SH-SY5Y (cell line): ENCODE measurements at regions not wholly inside any gene's neighbourhood (a gene's known extent, or its start where the extent isn't known, plus 50 kb on each side); places are given as distances from the start of the nearest gene placed in this dataset.

Experiments used
- GATA2 ChIP-seq: IDR thresholded peaks from 2 replicates; pipeline ENCODE4 v1.6.1; 2011; ENCODE audit warnings: mild to moderate bottlenecking, low read depth, low read length
- GATA3 ChIP-seq: IDR thresholded peaks from 2 replicates; pipeline ENCODE4 v1.6.1; 2011; ENCODE audit warnings: low read depth, mild to moderate bottlenecking, low read length, moderate library complexity

- TF ChIP-seq GATA2 (no peak), GATA3 (no peak)
Measured at GRCh38 chr4:114417214-114417613, 181.4 kb upstream of the UGT8 start.

- TF ChIP-seq GATA2, result no peak
- no peak for TF ChIP-seq GATA3
Measured at GRCh38 chr4:114420069-114420468, 178.5 kb upstream of the UGT8 start.

- TF ChIP-seq GATA2 (no peak), GATA3 (no peak)
Measured at GRCh38 chr4:114423582-114423981, 175.0 kb upstream of the UGT8 start.

- no peak for TF ChIP-seq GATA2
- no peak for TF ChIP-seq GATA3
Measured at GRCh38 chr4:114435116-114435515, 163.5 kb upstream of the UGT8 start.

- no peak for TF ChIP-seq GATA2
- no peak for TF ChIP-seq GATA3
Measured at GRCh38 chr4:114442856-114443255, 155.8 kb upstream of the UGT8 start.

- TF ChIP-seq GATA3 (no peak), GATA2 (no peak)
Measured at GRCh38 chr4:114444211-114444610, 154.4 kb upstream of the UGT8 start.

- TF ChIP-seq GATA3 (no peak), GATA2 (no peak)
Measured at GRCh38 chr4:114458728-114459127, 139.9 kb upstream of the UGT8 start.

GRCh38 chr4:114464726-114465272, 133.8 kb upstream of the UGT8 start:
- TF ChIP-seq GATA2 (no peak), GATA3 (no peak)

GRCh38 chr4:114465766-114466165, 132.8 kb upstream of the UGT8 start:
- no peak for TF ChIP-seq GATA2
- no peak for TF ChIP-seq GATA3

GRCh38 chr4:114466299-114466698, 132.3 kb upstream of the UGT8 start:
- TF ChIP-seq GATA2, result no peak
- no peak for TF ChIP-seq GATA3

- no peak for TF ChIP-seq GATA2
- TF ChIP-seq GATA3, result no peak
Measured at GRCh38 chr4:114472269-114473032, 126.2 kb upstream of the UGT8 start.

GRCh38 chr4:114474188-114474800, 124.3 kb upstream of the UGT8 start:
- no peak for TF ChIP-seq GATA2
- TF ChIP-seq GATA3, result no peak

- TF ChIP-seq GATA2, result no peak
- no peak for TF ChIP-seq GATA3
Measured at GRCh38 chr4:114476310-114476709, 122.3 kb upstream of the UGT8 start.

GRCh38 chr4:114479595-114479994, 119.0 kb upstream of the UGT8 start:
- TF ChIP-seq GATA2, result no peak
- no peak for TF ChIP-seq GATA3

- no peak for TF ChIP-seq GATA2
- no peak for TF ChIP-seq GATA3
Measured at GRCh38 chr4:114481856-114482255, 116.8 kb upstream of the UGT8 start.
